SK-N-SH treated with all-trans-retinoic acid at 6 μM for 48 hours (cell line): ENCODE measurements at regions not wholly inside any gene's neighbourhood (a gene's known extent, or its start where the extent isn't known, plus 50 kb on each side); places are given as distances from the start of the nearest gene placed in this dataset.

ENCODE experiments used
- ATAC-seq: fragments of 200-7000 bp; cut with Tn5 transposase; 3 replicates; pipeline ENCODE4 v1.9.1; 2020; ENCODE audit warnings: mild to moderate bottlenecking, moderate library complexity
- ARNTL ChIP-seq: fragments of 450-650 bp; formaldehyde crosslinking; IDR thresholded peaks from 2 replicates; pipeline ENCODE4 v1.5.0; 2020; ENCODE audit warnings: low read depth, mild to moderate bottlenecking, moderate library complexity, borderline replicate concordance
- BACH2 ChIP-seq: fragments of 250-450 bp; sonication (Bioruptor Pico); IDR thresholded peaks from 2 replicates; pipeline ENCODE4 v1.9.0; 2021; ENCODE audit warnings: mild to moderate bottlenecking, borderline replicate concordance
- CREB5 ChIP-seq: fragments of 250-450 bp; sonication (Bioruptor Pico); IDR thresholded peaks from 2 replicates; pipeline ENCODE4 v1.5.1; 2020; ENCODE audit warnings: low read depth, mild to moderate bottlenecking, moderate library complexity
- CSDC2 ChIP-seq: fragments of 250-450 bp; sonication (Bioruptor Pico); IDR thresholded peaks from 2 replicates; pipeline ENCODE4 v1.5.0; 2020; ENCODE audit warnings: mild to moderate bottlenecking, moderate library complexity
- CSRNP3 ChIP-seq: fragments of 250-450 bp; sonication (Bioruptor Pico); IDR thresholded peaks from 2 replicates; pipeline ENCODE4 v1.5.1; 2021; ENCODE audit warnings: mild to moderate bottlenecking, moderate library complexity
- ESRRG ChIP-seq: fragments of 250-450 bp; sonication (Bioruptor Pico); IDR thresholded peaks from 2 replicates; pipeline ENCODE4 v1.6.1; 2021; ENCODE audit warnings: mild to moderate bottlenecking
- GLIS3 ChIP-seq: fragments of 250-450 bp; sonication (Bioruptor Pico); IDR thresholded peaks from 2 replicates; pipeline ENCODE4 v1.5.0; 2020; ENCODE audit warnings: mild to moderate bottlenecking, moderate library complexity
- OSR1 ChIP-seq: fragments of 250-450 bp; sonication (Bioruptor Pico); IDR thresholded peaks from 2 replicates; pipeline ENCODE4 v1.8.0; 2022; ENCODE audit warnings: moderate library complexity, mild to moderate bottlenecking, inconsistent platforms
- PATZ1 ChIP-seq: fragments of 250-450 bp; sonication (Bioruptor Pico); IDR thresholded peaks from 2 replicates; pipeline ENCODE4 v1.8.0; 2020; ENCODE audit warnings: mild to moderate bottlenecking, moderate library complexity, borderline replicate concordance
- POU6F1 ChIP-seq: fragments of 250-450 bp; sonication (Bioruptor Pico); IDR thresholded peaks from 2 replicates; pipeline ENCODE4 v1.8.0; 2021; ENCODE audit warnings: low read depth, mild to moderate bottlenecking, moderate library complexity, borderline replicate concordance
- PPARA ChIP-seq: fragments of 250-450 bp; sonication (Bioruptor Pico); IDR thresholded peaks from 2 replicates; pipeline ENCODE4 v1.5.0; 2020; ENCODE audit warnings: mild to moderate bottlenecking, borderline replicate concordance
- RARB ChIP-seq: fragments of 250-450 bp; sonication (Bioruptor Pico); IDR thresholded peaks from 2 replicates; pipeline ENCODE4 v1.8.0; 2021; ENCODE audit warnings: mild to moderate bottlenecking, moderate library complexity
- SNAI2 ChIP-seq: fragments of 250-450 bp; sonication (Bioruptor Pico); IDR thresholded peaks from 2 replicates; pipeline ENCODE4 v1.5.0; 2020; ENCODE audit warnings: mild to moderate bottlenecking, moderate library complexity
- TCF4 ChIP-seq: fragments of 250-450 bp; sonication (Bioruptor Pico); IDR thresholded peaks from 2 replicates; pipeline ENCODE4 v1.8.0; 2021; ENCODE audit warnings: mild to moderate bottlenecking, moderate library complexity, borderline replicate concordance
- TOX ChIP-seq: fragments of 250-450 bp; sonication (Bioruptor Pico); IDR thresholded peaks from 2 replicates; pipeline ENCODE4 v1.8.0; 2021; ENCODE audit warnings: mild to moderate bottlenecking, moderate library complexity, borderline replicate concordance
- TSHZ2 ChIP-seq: fragments of 250-450 bp; sonication (Bioruptor Pico); IDR thresholded peaks from 2 replicates; pipeline ENCODE4 v1.5.0; 2020; ENCODE audit warnings: mild to moderate bottlenecking, moderate library complexity
- ZC3H10 ChIP-seq: fragments of 250-450 bp; sonication (Bioruptor Pico); IDR thresholded peaks from 2 replicates; pipeline ENCODE4 v1.5.1; 2021; ENCODE audit warnings: mild to moderate bottlenecking, moderate library complexity
- ZFP3 ChIP-seq: fragments of 250-450 bp; sonication (Bioruptor Pico); IDR thresholded peaks from 2 replicates; pipeline ENCODE4 v1.5.0; 2020; ENCODE audit warnings: mild to moderate bottlenecking, moderate library complexity
- ZFP30 ChIP-seq: fragments of 450-650 bp; formaldehyde crosslinking; IDR thresholded peaks from 2 replicates; pipeline ENCODE4 v1.5.0; 2022; ENCODE audit warnings: mild to moderate bottlenecking, moderate library complexity
- ZNF70 ChIP-seq: fragments of 450-650 bp; formaldehyde crosslinking; IDR thresholded peaks from 2 replicates; pipeline ENCODE4 v1.5.0; 2020; ENCODE audit warnings: mild to moderate bottlenecking, moderate library complexity
- ZNF8 ChIP-seq: fragments of 450-650 bp; formaldehyde crosslinking; IDR thresholded peaks from 2 replicates; pipeline ENCODE4 v1.5.0; 2020; ENCODE audit warnings: mild to moderate bottlenecking, moderate library complexity

GRCh38 chr1:82582347-82582746, 781.6 kb downstream of the ADGRL2 start:
- no peak for TF ChIP-seq GLIS3 (CRISPR knock-in tag)
- no peak for TF ChIP-seq ZNF8
- TF ChIP-seq ZFP30 (CRISPR knock-in tag): no peak
- no peak for TF ChIP-seq POU6F1 (CRISPR knock-in tag)
- TF ChIP-seq ARNTL: no peak
- TF ChIP-seq TOX (CRISPR knock-in tag): no peak
- TF ChIP-seq TCF4 (CRISPR knock-in tag): no peak
- no peak for TF ChIP-seq OSR1 (CRISPR knock-in tag)
- no peak for TF ChIP-seq BACH2
- no peak for ATAC-seq

GRCh38 chr1:82578086-82578726, 777.5 kb downstream of the ADGRL2 start:
- TF ChIP-seq ZFP3 (CRISPR knock-in tag) (no peak), ESRRG (no peak), PPARA (CRISPR knock-in tag) (no peak), SNAI2 (CRISPR knock-in tag) (no peak), ARNTL (no peak), PATZ1 (CRISPR knock-in tag) (no peak), POU6F1 (CRISPR knock-in tag) (no peak), BACH2 (no peak), ZFP30 (CRISPR knock-in tag) (no peak), ZC3H10 (CRISPR knock-in tag) (no peak)
- ATAC-seq: no peak

- TF ChIP-seq CSDC2 (CRISPR knock-in tag) (no peak), ZFP3 (CRISPR knock-in tag) (no peak), CREB5 (CRISPR knock-in tag) (no peak), PATZ1 (CRISPR knock-in tag) (no peak), RARB (CRISPR knock-in tag) (no peak), ZNF70 (no peak), ZFP30 (CRISPR knock-in tag) (no peak), GLIS3 (CRISPR knock-in tag) (no peak), ZNF8 (no peak), PPARA (CRISPR knock-in tag) (no peak), ESRRG (no peak), ZC3H10 (CRISPR knock-in tag) (no peak), ARNTL (no peak), TSHZ2 (CRISPR knock-in tag) (no peak), POU6F1 (CRISPR knock-in tag) (no peak), TCF4 (CRISPR knock-in tag) (no peak), CSRNP3 (CRISPR knock-in tag) (no peak)
- no peak for ATAC-seq
Observed at GRCh38 chr1:82567348-82567747, 766.6 kb downstream of the ADGRL2 start.
